ENCODE measurements at regions not wholly inside any gene's neighbourhood (a gene's known extent, or its start where the extent isn't known, plus 50 kb on each side); places are given as distances from the start of the nearest gene placed in this dataset.

DNA sequence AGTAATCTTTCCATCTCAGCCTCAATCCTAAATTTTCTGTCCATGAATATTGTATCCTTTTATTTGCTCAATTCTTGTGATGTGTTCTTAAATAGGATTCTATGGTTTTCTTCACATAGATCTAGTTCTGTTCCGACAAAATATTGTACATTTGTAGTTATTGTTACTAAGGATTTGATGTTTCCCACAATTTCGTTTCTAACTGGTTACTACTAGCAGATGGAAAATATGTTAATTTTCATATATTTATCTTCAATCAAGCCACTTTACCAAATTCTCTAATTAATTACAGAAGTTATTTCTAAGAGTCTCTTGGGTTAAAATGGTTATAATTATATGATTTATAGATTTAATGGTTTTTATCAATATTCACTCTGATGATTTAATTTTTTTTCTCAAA lies 60.3 kb downstream of the SEC61B start:
- Histone ChIP-seq H3K27ac (ENCODE audit: low read depth, low read length, poor library complexity, severe bottlenecking) (no peak overlapping the region), H3K79me2 (ENCODE audit: insufficient read depth, low read depth, low read length) (no peaks in the 10 kb centered on the region), H4K20me1 (ENCODE audit: insufficient read depth, low read length) (no peaks in the 10 kb centered on the region), H3K4me3 (ENCODE audit: low read depth, low read length, poor library complexity, severe bottlenecking) (no peak overlapping the region), H3K4me2 (ENCODE audit: low read length) (no peak overlapping the region), H3K9me3 (ENCODE audit: low read length) (no peaks in the 10 kb centered on the region), H3K4me1 (ENCODE audit: insufficient read depth, low read length, poor library complexity, severe bottlenecking) (no peaks in the 10 kb centered on the region), H3K9me2 (ENCODE audit: insufficient read depth, low read length) (no peaks in the 10 kb centered on the region), H2AFZ (ENCODE audit: low read length) (no peak overlapping the region), H3K36me3 (ENCODE audit: insufficient read depth, low read length) (no peaks in the 10 kb centered on the region)
- intact Hi-C loops (cut with micrococcal nuclease; ENCODE audit: unreplicated experiment): no loop called here
- POLR2A ChIA-PET: interaction anchor here (0.7 kb wide), 1 partner anchor 1039 kb away, joined by 3 read pairs; no protein-coding TSS in a partner anchor
- BruUV-seq (replicated peaks): no TSS peak
- CTCF ChIA-PET (ENCODE audit: unreplicated experiment): no interaction called here
- TF ChIP-seq CTCF (conservative IDR thresholded peaks at IDR 0.05; ENCODE audit: low read length) (no peak), EZH2phosphoT487 (IDR thresholded peaks at IDR 0.05; ENCODE audit: borderline replicate concordance, low read depth, low read length) (no peak)
- no peak for DNase-seq (ENCODE audit: low spot score)

GRCh38 chr9:99285965-99286364 lies 63.9 kb downstream of the SEC61B start:
- Histone ChIP-seq H3K36me3 (ENCODE audit: insufficient read depth, low read length) (no peaks in the 10 kb centered on the region), H3K9me2 (ENCODE audit: insufficient read depth, low read length) (no peaks in the 10 kb centered on the region), H3K4me1 (ENCODE audit: insufficient read depth, low read length, poor library complexity, severe bottlenecking) (no peaks in the 10 kb centered on the region), H3K79me2 (ENCODE audit: insufficient read depth, low read depth, low read length) (no peaks in the 10 kb centered on the region), H3K4me3 (ENCODE audit: low read depth, low read length, poor library complexity, severe bottlenecking) (no peak overlapping the region), H3K4me2 (ENCODE audit: low read length) (no peak overlapping the region), H2AFZ (ENCODE audit: low read length) (no peak overlapping the region), H3K9me3 (ENCODE audit: low read length) (no peaks in the 10 kb centered on the region), H4K20me1 (ENCODE audit: insufficient read depth, low read length) (no peaks in the 10 kb centered on the region), H3K27ac (ENCODE audit: low read depth, low read length, poor library complexity, severe bottlenecking) (no peak overlapping the region)
- POLR2A ChIA-PET: interaction anchor here (0.6 kb wide), 1 partner anchor 842 kb away, joined by 3 read pairs; no protein-coding TSS in a partner anchor
- no peak for TF ChIP-seq CTCF (conservative IDR thresholded peaks at IDR 0.05; ENCODE audit: low read length)
- no peak for DNase-seq (ENCODE audit: low spot score)
- no TSS peak for BruUV-seq (replicated peaks)
- CTCF ChIA-PET (ENCODE audit: unreplicated experiment): no interaction called here
- intact Hi-C loops (cut with micrococcal nuclease; ENCODE audit: unreplicated experiment): no loop called here

DNA sequence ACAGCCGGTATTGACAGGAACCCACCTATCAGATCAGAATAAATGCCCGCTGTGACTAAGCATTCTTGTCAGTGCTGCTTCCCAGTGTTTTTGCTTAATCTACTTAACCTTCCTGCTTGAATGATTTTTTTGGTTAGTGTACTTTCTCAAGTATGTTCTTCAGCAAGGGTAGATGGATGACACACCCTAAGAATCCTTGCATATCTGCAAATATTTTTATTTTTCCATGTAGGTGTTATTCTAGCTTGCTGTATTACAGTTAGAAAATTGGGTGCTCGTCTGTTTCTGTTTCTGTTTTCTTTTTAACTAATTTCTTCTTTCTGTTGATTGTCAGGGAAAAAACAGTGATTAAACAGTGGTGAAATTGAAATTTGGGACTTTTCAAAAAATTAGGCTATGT lies 64.5 kb downstream of the SEC61B start:
- no TSS peak for BruUV-seq (replicated peaks)

More for the DNA sequence above, 64.5 kb downstream of the SEC61B start:
- Histone ChIP-seq H3K36me3 (ENCODE audit: insufficient read depth, low read length) (no peaks in the 10 kb centered on the region), H3K4me1 (ENCODE audit: insufficient read depth, low read length, poor library complexity, severe bottlenecking) (no peaks in the 10 kb centered on the region), H3K79me2 (ENCODE audit: insufficient read depth, low read depth, low read length) (no peaks in the 10 kb centered on the region), H4K20me1 (ENCODE audit: insufficient read depth, low read length) (no peaks in the 10 kb centered on the region), H2AFZ (ENCODE audit: low read length) (no peak overlapping the region), H3K4me3 (ENCODE audit: low read depth, low read length, poor library complexity, severe bottlenecking) (no peak overlapping the region), H3K9me3 (ENCODE audit: low read length) (no peaks in the 10 kb centered on the region), H3K9me2 (ENCODE audit: insufficient read depth, low read length) (no peaks in the 10 kb centered on the region), H3K27ac (ENCODE audit: low read depth, low read length, poor library complexity, severe bottlenecking) (no peak overlapping the region), H3K4me2 (ENCODE audit: low read length) (no peak overlapping the region)
- ChIA-PET CTCF (ENCODE audit: unreplicated experiment) (no interaction called here), POLR2A (interaction anchor here (1.0 kb wide), 1 partner anchor 22 kb away, joined by 3 read pairs; no protein-coding TSS in a partner anchor)
- intact Hi-C loops (cut with micrococcal nuclease; ENCODE audit: unreplicated experiment): no loop called here
- no peak for DNase-seq (ENCODE audit: low spot score)
- TF ChIP-seq EZH2phosphoT487 (IDR thresholded peaks at IDR 0.05; ENCODE audit: borderline replicate concordance, low read depth, low read length) (no peak), CTCF (conservative IDR thresholded peaks at IDR 0.05; ENCODE audit: low read length) (no peak)
